DND-41 (cell line): ENCODE measurements at regions not wholly inside any gene's neighbourhood (a gene's known extent, or its start where the extent isn't known, plus 50 kb on each side); places are given as distances from the start of the nearest gene placed in this dataset.

ENCODE experiments used
- ATAC-seq: fragments of 200-7000 bp; cut with Tn5 transposase; 3 replicates; pipeline ENCODE4 v1.9.1; 2021; ENCODE audit warnings: low read depth; ENCODE audit not compliant: insufficient read depth
- DNase-seq: peaks from one replicate; pipeline ENCODE4 v3.0.0-alpha.2; 2020
- H2AFZ ChIP-seq: 2 replicates; pipeline ENCODE4 v1.6.0; 2012; ENCODE audit warnings: low read depth, low read length
- H3K27ac ChIP-seq: 2 replicates; pipeline ENCODE4 v1.5.1; 2012; ENCODE audit warnings: low read length, inconsistent platforms
- H3K27me3 ChIP-seq: fragments of 200-600 bp; sonication (generic); 2 replicates; pipeline ENCODE4 v1.6.0; 2012; ENCODE audit warnings: low read length, mild to moderate bottlenecking, inconsistent platforms; ENCODE audit not compliant: insufficient read depth, poor library complexity
- H3K36me3 ChIP-seq: 2 replicates; pipeline ENCODE4 v1.5.1; 2012; ENCODE audit warnings: low read length, inconsistent platforms; ENCODE audit not compliant: insufficient read depth
- H3K4me1 ChIP-seq: 2 replicates; pipeline ENCODE4 v1.5.1; 2012; ENCODE audit warnings: mild to moderate bottlenecking, low read length; ENCODE audit not compliant: insufficient read depth
- H3K4me2 ChIP-seq: 2 replicates; pipeline ENCODE4 v1.6.0; 2012; ENCODE audit warnings: mild to moderate bottlenecking, moderate library complexity, low read length, inconsistent platforms; ENCODE audit not compliant: insufficient read depth
- H3K4me3 ChIP-seq, 2 experiments: fragments of 200-600 bp in 1 of 2; shearing (Covaris generic) in 1 of 2; 2 replicates each; pipeline ENCODE4 v1.5.1; 2012 to 2016; ENCODE audit warnings: inconsistent platforms in 2 of 2, low read length in 2 of 2, mild to moderate bottlenecking in 2 of 2, low read depth in 1 of 2, moderate library complexity in 1 of 2
- H3K79me2 ChIP-seq: 2 replicates; pipeline ENCODE4 v1.6.0; 2012; ENCODE audit warnings: low read length, inconsistent platforms; ENCODE audit not compliant: insufficient read depth
- H3K9ac ChIP-seq: 2 replicates; pipeline ENCODE4 v1.6.0; 2012; ENCODE audit warnings: low read depth, mild to moderate bottlenecking, inconsistent platforms, low read length, moderate library complexity
- H3K9me3 ChIP-seq: 2 replicates; pipeline ENCODE4 v1.5.1; 2012; ENCODE audit warnings: low read length, moderate library complexity, mild to moderate bottlenecking, inconsistent platforms; ENCODE audit not compliant: insufficient read depth, severe bottlenecking
- H4K20me1 ChIP-seq: 2 replicates; pipeline ENCODE4 v1.6.0; 2012; ENCODE audit warnings: low read length; ENCODE audit not compliant: insufficient read depth
- CTCF ChIP-seq: IDR thresholded peaks from 2 replicates; pipeline ENCODE4 v1.5.1; 2012; ENCODE audit warnings: borderline replicate concordance, low read length, moderate library complexity, mild to moderate bottlenecking; ENCODE audit not compliant: poor library complexity, severe bottlenecking; ENCODE audit errors: extremely low read depth
- EZH2 ChIP-seq: IDR thresholded peaks from 3 replicates; pipeline ENCODE4 v1.6.1; 2012; ENCODE audit warnings: borderline replicate concordance, low read depth, mild to moderate bottlenecking, moderate library complexity, low read length, inconsistent platforms; ENCODE audit not compliant: severe bottlenecking

- no peak for DNase-seq
- no peak for TF ChIP-seq CTCF
- TF ChIP-seq EZH2, result no peak
- Histone ChIP-seq H3K9me3 (no peaks in the 10 kb centered on the region), H3K36me3 (no peaks in the 10 kb centered on the region), H4K20me1 (no peaks in the 10 kb centered on the region), H3K27ac (no peak overlapping the region), H3K79me2 (no peaks in the 10 kb centered on the region), H3K27me3 (no peaks in the 10 kb centered on the region), H3K4me3 (no peak overlapping the region), H3K4me1 (no peaks in the 10 kb centered on the region), H3K9ac (no peak overlapping the region), H3K4me2 (no peak overlapping the region), H2AFZ (no peak overlapping the region)
- ATAC-seq, result no peak
Observed at GRCh38 chr1:58859769-58860485, 76.1 kb upstream of the JUN start.

- DNase-seq, result no peak
- H3K9ac ChIP-seq, result no peak overlapping the region
- no peaks in the 10 kb centered on the region for H3K27me3 ChIP-seq
- no peak overlapping the region for H2AFZ ChIP-seq
- TF ChIP-seq EZH2, result no peak
- TF ChIP-seq CTCF, result no peak
- no peak for ATAC-seq
- H4K20me1 ChIP-seq, result no peaks in the 10 kb centered on the region
- no peaks in the 10 kb centered on the region for H3K36me3 ChIP-seq
- H3K9me3 ChIP-seq, result no peaks in the 10 kb centered on the region
- no peak overlapping the region for H3K27ac ChIP-seq
- no peaks in the 10 kb centered on the region for H3K4me1 ChIP-seq
- no peak overlapping the region for H3K4me2 ChIP-seq
- no peaks in the 10 kb centered on the region for H3K79me2 ChIP-seq
- no peak overlapping the region for H3K4me3 ChIP-seq
Observed at GRCh38 chr1:58861076-58861475, 77.2 kb upstream of the JUN start.

- no peak overlapping the region for H3K4me3 ChIP-seq
- no peak overlapping the region for H2AFZ ChIP-seq
- H3K9me3 ChIP-seq, result no peaks in the 10 kb centered on the region
- no peaks in the 10 kb centered on the region for H4K20me1 ChIP-seq
- no peaks in the 10 kb centered on the region for H3K79me2 ChIP-seq
- H3K27ac ChIP-seq, result no peak overlapping the region
- DNase-seq, result no peak
- no peaks in the 10 kb centered on the region for H3K27me3 ChIP-seq
- H3K9ac ChIP-seq, result no peak overlapping the region
- no peak for ATAC-seq
- no peaks in the 10 kb centered on the region for H3K4me1 ChIP-seq
- no peaks in the 10 kb centered on the region for H3K36me3 ChIP-seq
- no peak for TF ChIP-seq CTCF
- no peak overlapping the region for H3K4me2 ChIP-seq
Observed at GRCh38 chr1:58861506-58861905, 77.7 kb upstream of the JUN start.
